GM21717 (cell line): ENCODE measurements at regions not wholly inside any gene's neighbourhood (a gene's known extent, or its start where the extent isn't known, plus 50 kb on each side); places are given as distances from the start of the nearest gene placed in this dataset.
"Not testable (repeated sequence)": the region's sequence is repeated elsewhere in the genome, so short reads cannot be mapped to it uniquely, and the experiment has no call there.

ENCODE experiments used
- ATAC-seq: cut with Tn5 transposase; IDR thresholded peaks from one replicate; pipeline ENCODE4 v1.9.1; 2021; ENCODE audit warnings: mild to moderate bottlenecking, moderate library complexity; ENCODE audit not compliant: unreplicated experiment

DNA sequence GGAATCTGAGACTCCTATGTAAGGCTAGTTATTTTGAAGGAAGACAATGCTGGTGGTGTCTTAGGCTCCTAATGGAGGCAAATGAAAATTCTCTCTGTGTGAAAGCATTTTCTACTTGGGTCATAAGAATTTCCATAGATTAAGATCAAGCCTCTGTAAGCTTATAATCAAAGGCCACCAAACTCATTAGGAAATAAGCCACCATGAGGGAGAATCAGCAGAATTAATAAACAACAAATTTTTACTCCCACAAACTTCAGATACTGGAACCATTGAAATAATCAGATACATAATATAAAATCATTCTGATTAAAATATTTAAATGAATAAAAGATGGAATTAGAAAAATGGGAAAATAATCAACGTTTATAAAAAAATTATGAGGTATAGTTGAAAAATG, 178.7 kb downstream of the NPIPA8 start:
- ATAC-seq, result not testable (repeated sequence)

DNA sequence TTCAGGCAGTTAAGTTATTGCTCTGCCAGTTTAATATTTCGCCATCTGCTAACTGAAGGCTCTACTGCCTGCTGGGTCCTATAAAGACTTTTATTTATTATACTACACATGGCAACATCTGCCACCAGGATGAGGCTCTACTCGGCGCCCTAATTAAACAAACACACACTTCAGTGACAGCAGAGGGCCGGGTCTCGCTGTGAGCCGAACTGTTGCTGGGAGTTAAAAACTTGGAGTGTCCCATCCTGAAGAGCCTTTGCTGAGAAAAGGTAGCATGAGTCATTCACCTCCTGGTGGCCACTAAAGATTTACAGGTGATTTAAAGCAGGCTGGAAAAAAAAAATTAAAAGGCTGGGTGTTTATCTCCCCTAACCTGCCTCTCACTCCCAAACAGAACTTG, 183.7 kb downstream of the NPIPA8 start:
- not testable (repeated sequence) for ATAC-seq

DNA sequence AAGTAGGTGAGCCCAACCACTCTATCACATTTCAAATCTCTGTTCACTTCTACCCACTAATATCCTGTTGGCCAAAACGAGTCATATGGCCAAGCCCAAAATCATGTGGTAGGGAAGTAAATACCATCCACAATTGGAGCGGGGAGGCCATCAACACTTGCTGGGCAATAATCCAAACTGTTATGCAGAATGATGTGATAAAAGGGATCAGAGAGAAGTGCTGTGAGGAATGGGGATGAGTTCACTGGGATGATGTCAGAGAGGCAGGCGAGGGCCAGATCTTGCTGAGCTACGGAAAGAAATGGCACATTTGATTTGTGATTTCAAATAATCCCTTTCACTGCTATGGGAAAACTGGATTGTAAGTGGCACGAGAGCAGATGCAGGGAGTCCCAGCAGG, 188.4 kb downstream of the NPIPA8 start:
- ATAC-seq, result not testable (repeated sequence)

GRCh38 chr16:18146601-18147142, 189.9 kb downstream of the NPIPA8 start:
- ATAC-seq, result not testable (repeated sequence)

- not testable (repeated sequence) for ATAC-seq
Measured at GRCh38 chr16:18142066-18142465, 194.5 kb downstream of the NPIPA8 start.

GRCh38 chr16:18136288-18136687, 200.2 kb downstream of the NPIPA8 start:
- ATAC-seq, result not testable (repeated sequence)

DNA sequence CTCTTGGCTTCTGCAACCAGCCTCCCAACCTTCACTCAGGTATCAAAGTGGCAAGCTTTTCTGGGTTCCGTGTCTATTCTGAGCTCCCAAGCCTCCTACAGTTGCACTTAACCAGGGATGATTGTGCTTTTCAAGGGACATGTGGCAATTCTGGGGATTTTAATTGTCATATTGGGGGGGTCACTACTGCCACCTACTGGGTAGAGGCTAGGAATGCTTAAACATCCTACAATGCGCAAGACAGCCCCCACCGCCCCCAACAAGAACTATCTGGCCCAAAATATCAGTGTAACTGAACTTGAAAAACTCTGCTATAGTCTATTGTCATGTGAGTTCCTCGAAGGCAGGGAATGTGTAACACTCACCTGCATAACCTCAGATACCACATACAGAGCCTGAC, 201.5 kb downstream of the NPIPA8 start:
- ATAC-seq, result not testable (repeated sequence)

GRCh38 chr16:18131587-18131986, 204.9 kb downstream of the NPIPA8 start:
- not testable (repeated sequence) for ATAC-seq

- ATAC-seq, result not testable (repeated sequence)
Measured at GRCh38 chr16:18130478-18131120, 205.9 kb downstream of the NPIPA8 start.

- not testable (repeated sequence) for ATAC-seq
Measured at GRCh38 chr16:18127033-18127432, 209.5 kb downstream of the NPIPA8 start.

DNA sequence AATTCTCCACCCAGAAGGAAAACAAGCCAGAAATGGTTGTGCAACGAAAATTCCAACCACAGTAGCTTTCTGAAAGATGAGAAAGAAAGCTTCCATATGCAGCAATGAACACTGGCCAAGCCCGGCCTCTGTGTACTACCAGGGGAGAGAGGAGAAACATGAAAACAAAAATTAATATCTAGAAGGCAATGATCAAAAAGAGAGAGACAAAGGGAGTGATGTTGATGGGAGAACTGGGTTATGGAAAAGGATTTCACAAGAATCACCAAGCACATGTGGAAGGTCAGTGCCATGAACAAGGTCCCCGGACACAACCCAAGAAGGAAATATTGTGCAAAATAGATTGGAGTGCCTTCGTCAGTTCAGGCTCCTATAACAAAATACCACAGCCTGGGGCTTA, 217.4 kb downstream of the NPIPA8 start:
- ATAC-seq, result not testable (repeated sequence)

DNA sequence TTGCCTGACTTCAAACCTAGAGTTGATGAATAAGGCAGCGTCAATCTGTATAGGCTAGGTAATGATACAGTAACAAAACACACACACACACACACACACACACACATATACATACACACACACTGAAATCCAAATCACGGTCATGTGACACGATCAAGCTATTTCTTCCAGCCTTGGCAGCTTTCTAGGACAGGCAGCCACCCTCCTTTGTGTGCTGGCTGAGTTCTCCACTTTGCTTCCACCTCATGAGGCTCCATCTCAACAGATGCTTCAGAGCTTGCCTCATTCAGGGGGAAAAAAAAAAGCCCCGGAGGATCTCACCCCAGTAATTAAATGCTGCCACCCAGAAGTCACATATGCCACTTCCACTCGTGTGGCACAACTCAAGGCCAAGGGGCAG, 217.9 kb downstream of the NPIPA8 start:
- not testable (repeated sequence) for ATAC-seq

- not testable (repeated sequence) for ATAC-seq
Measured at GRCh38 chr16:18118071-18118470, 218.5 kb downstream of the NPIPA8 start.

DNA sequence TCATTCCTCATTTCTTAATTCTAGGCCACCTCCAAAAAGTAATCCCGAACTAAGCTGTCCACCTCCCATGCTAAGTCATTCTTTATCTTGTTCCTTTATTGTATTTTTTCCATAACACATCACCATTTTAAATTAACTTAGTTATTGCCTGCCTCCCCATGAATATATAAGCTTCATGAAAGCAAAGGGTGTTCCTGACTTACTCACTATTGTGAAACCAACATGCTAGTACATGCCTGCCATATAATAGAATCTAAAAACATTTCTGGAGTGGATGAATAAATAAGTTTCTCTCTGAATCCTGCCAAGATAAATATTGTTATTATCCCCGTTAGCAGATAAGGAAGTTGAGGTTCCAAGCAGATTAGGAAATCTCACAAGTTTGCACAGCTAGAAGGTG, 232.1 kb downstream of the NPIPA8 start:
- not testable (repeated sequence) for ATAC-seq

DNA sequence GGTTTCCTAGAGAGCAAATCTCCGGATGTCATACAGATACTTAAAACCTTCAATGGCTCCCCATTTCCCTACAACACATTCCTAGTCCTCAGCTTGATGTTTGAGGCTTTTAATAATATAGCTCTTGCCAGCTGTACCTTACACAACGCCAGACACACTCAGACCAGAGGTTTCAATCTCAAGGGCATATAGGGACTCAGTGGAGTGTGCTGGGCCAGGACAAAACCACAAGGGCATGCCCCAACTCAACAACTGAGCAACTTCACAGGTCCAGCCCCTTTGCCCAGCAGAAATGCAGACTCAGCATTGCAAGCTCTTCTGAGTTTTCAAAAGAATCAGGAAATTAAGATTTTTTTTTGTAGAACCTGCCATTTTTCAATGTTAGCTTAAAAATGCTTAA, 235.5 kb downstream of the NPIPA8 start:
- ATAC-seq, result not testable (repeated sequence)

DNA sequence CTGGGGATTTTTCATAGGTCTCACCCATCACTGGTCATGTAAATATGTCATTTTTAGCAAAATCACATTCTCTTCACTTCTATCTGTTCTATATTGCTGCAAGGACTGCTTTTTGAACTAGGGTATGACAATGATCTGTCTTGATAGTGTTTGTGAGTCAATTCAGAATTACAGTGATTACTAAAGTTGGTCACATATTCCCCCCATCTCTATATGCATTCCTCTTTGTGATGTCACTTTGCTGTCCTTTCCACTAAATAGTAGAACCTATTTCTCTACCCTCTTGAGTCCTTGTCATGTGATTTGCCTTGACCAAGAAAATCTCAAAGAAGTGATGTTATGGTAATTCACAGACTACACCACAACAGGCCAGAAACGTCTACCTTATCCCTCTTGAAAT, 243.9 kb downstream of the NPIPA8 start:
- ATAC-seq, result not testable (repeated sequence)

DNA sequence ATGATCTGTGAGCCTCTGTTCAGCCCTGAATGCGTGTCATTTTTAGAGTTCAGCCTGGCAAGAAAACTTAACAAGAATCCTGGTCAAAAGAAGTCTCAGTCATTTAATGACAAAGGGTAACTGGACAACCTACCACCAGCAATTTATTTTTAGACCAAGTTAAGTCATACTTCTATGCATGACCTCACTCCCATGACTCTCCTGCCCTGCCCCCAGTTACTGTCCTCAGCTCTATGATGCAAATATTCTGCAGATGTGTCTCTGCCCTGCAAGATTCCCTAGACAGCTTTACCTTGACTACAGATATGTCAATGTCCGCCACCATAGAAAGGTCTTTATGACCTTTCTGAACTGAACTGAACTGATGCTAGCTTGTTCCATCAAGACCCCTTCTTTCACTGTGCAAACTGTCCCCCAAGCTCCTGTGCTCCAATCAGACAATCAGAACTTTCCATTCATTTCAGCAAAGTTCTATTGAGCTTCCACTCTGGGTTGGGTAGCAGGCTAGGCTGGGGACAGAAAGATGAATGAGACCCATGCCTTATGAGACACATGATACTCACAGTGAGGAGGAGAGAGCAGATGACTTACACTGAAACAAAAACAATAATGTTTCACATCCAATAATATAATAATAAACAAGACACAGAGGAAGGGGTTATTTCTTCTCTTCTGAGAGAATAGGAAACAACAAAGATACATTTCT, 255.7 kb downstream of the NPIPA8 start:
- ATAC-seq, result not testable (repeated sequence)

DNA sequence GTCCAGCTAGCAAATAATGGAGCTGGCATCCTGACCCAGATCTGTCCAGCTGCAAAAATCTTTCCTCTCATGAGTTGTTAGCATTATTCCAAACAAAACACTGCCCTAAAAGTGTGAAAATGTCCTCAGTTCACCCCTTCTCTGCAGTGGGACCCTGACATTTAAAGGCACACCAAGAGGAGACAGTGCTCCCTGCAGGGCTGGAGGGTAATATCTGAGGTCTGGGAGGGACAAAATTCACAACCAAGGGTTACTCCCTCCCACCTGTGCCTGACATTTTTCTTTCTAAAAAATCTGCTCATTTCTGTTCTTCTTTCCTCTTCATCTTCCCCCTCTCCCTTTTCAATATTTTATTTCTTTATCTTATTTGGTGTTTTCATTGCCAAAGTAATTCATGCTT, 258.6 kb downstream of the NPIPA8 start:
- ATAC-seq, result not testable (repeated sequence)

- no peak for ATAC-seq
Measured at GRCh38 chr16:18072161-18072560, 264.4 kb downstream of the NPIPA8 start.

DNA sequence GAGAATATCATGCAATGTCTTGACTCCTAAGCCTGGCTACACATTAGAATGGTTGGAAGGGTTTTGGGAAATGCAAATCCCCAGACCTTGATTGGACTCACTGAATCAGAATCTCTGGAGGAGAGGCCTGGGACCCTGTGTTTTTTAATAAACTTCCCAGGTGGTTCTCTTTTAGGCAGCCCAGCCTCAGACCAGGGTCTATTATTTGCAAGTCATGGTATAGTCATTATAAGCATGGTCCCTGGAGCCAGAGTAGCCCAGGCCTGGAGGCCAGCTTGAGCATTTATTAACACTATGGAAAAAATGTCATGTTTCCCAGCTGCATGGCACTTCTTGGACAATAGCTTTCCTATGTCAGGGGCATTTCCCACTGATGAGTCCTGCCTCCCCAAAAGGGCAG, 266.9 kb downstream of the NPIPA8 start:
- no peak for ATAC-seq

DNA sequence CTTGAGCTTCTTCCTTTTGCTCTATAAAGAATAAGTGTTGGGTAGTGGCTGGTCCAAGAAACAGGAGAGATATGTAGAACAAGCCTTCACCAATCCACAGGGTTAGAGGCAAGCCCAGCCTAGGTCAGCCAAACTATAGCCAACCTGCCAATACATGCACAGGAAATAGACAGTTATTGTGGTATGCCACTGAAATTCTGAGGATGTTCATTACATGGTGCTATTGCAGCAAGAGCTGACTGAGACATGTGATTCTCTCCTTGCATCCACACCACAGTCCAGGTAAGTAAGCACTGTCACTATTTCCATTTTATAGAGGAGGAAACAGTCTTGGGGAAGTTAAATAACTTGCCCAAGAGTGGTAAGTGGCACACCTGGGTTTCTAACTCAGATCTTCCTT, 268.1 kb downstream of the NPIPA8 start:
- no peak for ATAC-seq

GRCh38 chr16:18062713-18063112, 273.8 kb downstream of the NPIPA8 start:
- no peak for ATAC-seq
